GM19351 (cell line): ENCODE measurements at regions not wholly inside any gene's neighbourhood (a gene's known extent, or its start where the extent isn't known, plus 50 kb on each side); places are given as distances from the start of the nearest gene placed in this dataset.

Source experiments
- ATAC-seq: cut with Tn5 transposase; IDR thresholded peaks from one replicate; pipeline ENCODE4 v1.9.1; 2021; ENCODE audit warnings: mild to moderate bottlenecking, moderate library complexity; ENCODE audit not compliant: unreplicated experiment

DNA sequence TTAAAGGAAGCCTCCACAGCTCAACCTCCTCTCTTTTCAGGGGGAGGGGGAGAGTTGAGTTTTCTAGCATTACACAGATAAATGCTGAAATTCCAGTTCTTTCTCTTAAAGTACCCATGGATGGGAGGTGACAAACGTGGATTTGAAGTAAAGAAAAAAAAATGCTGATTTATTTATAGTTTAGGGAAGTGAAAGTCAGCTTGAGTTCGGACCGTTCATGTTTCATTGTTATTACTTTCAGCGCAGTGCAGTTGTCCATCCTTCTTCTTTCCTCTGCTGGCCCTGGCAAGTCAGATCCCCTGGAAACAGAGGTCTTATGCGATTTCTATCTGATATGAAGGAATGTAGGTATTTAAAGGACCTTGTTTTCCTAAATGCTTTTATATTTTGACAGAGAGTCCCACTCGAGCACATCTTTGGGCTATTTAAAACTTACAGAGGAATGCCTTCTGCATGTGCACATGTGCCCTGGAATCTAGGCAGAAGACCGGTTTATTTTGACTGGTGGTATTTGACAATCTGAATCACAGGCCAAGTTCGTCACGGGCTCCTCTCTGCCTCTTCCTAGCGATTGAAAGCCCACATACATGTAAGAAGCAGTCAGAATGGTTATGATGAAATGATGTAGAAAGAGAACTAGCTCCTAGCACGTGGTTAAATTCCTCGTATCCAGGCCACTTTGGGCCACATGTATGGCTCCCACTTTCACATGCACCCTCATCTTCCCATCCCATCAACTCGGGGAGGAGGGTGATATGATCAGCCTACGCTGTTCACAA is 385.2 kb upstream of the KLF4 start:
- ATAC-seq: peak; percentile 76

DNA sequence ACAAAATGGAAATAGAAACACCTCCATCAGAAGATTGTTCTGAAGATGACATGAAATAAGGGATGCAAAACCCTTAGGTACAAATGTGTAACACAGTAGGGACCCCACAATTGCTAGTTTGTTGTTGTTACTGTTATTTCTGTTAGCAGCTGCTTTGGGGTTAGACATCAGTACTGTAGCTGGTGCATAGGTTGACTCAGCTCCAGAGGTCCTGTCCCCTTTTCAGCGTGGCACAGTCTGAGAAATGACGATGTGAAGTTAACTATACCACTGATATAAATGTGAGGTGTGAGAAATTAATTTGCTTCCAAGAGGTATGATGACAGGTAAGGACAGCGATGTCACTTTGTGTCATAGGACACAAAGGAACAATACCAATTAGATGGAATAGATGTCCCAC is 384.6 kb upstream of the KLF4 start:
- peak; percentile 43 for ATAC-seq

GRCh38 chr9:107872457-107873192 is 383.1 kb upstream of the KLF4 start:
- ATAC-seq: no peak

- no peak for ATAC-seq
These were observed 381.5 kb upstream of the KLF4 start for GRCh38 chr9:107870927-107871680.

DNA sequence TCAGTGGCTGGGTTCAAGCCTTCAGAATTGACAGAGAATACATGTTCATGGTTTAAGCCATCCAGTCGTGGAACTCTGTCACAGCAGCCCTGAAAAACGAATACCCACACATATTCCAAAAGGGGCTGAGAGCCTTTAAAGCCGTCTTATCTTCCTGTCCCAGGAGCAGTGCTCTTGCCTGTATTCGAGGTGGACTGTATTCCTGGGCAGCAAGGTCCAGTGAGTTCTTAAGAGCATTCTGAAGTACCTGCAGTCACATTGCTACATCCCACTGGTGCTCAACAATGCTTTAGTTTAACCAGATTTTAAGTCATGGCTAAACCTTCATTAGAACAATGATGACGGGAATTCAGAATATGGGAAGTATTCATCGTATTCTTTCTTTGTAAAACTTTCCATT is 380.7 kb upstream of the KLF4 start:
- ATAC-seq: no peak

- ATAC-seq: no peak
These were observed 379.5 kb upstream of the KLF4 start for GRCh38 chr9:107869111-107869510.

DNA sequence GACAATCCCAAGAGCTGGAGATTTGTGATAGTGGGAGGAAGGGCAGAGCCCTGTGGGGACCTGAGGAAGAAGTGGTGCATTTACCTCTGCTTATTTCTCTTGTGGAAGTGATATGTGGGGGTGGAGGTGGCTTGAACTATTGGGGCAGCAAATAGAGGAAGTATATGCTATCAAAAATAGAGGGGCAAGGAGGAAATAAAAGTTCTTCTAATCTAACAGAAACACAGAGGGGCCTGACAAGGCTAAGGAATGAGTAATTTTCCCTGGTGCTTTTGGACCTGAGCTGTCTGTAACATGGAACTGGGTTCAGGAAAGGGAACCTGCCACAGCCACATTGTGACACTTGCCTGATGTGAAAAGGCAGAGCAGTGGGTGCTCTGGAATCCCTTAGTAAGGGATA is 378.6 kb upstream of the KLF4 start:
- no peak for ATAC-seq

- no peak for ATAC-seq
These were observed 378.2 kb upstream of the KLF4 start for GRCh38 chr9:107867738-107868137.

- no peak for ATAC-seq
These were observed 377.2 kb upstream of the KLF4 start for GRCh38 chr9:107866711-107867311.

- ATAC-seq: no peak
These were observed 373.8 kb upstream of the KLF4 start for GRCh38 chr9:107863396-107863795.

DNA sequence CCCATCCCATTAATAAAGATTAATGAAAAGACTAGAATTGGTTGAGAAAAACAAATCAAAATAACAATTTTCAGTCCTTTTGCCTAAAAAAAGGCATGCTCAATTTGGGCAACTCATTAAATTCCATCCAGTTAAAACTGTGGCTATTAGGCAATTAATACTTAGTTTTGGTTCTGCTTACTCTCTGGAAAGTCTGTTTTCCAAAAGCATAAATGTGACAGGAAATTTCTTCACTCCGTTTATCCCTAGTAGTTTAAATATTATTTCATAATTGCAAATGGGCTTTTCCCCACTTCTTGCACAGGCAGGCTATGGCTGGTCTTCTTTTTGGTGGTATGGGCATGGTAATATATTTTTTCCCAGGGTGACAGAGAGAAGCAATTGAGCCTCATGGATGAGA is 373.3 kb upstream of the KLF4 start:
- no peak for ATAC-seq

DNA sequence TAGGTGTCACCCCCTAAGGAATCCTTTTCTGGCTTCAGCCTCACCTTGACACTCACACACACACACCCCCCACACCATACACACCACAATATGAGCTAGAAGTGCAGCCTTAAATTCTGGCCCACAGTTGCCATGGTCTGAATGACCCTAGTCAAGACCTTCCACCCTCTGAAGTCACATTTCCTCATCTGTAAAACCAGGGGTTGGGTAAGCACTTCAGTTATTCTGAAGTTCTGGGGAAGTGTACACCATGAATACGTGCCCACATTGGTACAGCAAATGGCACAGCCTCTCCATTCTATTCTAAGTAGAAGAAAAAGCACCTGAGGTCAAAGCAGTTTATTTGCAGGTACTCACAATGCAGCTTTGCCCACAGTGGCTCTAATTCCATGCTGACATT is 372.8 kb upstream of the KLF4 start:
- no peak for ATAC-seq

- no peak for ATAC-seq
These were observed 371.5 kb upstream of the KLF4 start for GRCh38 chr9:107861075-107861474.

GRCh38 chr9:107858260-107858659 is 368.7 kb upstream of the KLF4 start:
- ATAC-seq: no peak

GRCh38 chr9:107856633-107857032 is 367.1 kb upstream of the KLF4 start:
- ATAC-seq: no peak

- ATAC-seq: no peak
These were observed 365.6 kb upstream of the KLF4 start for GRCh38 chr9:107855164-107855563.

DNA sequence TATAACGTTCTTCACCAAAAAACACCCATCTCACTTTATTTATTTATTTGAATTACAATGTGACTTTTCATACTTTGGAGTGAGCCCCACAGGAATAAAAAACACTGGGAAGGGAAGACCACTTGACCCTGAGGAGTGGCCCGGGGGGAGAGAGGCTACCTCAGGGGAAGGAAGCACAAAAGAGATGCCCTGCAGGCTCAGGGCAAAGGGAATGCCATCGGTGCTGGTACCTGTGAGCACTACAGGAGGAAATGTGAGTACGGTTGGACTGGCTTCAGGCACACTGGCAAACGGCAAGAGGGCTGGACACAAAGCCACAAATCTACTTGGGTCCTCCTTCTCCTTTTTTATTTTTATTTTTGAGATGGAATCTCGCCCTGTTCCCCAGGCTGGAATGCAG is 363.9 kb upstream of the KLF4 start:
- ATAC-seq: no peak

DNA sequence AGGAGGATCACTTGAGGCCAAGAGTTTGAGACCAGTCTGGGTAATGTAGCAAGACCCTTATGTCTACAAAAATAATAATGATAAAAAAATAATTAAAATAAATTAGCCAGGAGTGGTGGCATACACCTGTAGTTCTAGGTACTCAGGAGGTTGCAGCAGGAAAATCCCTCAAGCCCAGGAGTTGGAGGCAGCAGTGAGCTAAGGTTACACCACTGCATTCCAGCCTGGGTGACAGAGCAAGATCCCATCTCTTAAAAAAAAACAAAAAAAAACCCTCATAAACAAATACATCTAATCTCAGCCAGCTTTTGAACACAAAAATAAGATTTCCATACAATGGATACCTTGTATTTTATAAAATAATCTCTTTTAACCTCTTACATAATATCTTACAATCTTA is 363.3 kb upstream of the KLF4 start:
- no peak for ATAC-seq

DNA sequence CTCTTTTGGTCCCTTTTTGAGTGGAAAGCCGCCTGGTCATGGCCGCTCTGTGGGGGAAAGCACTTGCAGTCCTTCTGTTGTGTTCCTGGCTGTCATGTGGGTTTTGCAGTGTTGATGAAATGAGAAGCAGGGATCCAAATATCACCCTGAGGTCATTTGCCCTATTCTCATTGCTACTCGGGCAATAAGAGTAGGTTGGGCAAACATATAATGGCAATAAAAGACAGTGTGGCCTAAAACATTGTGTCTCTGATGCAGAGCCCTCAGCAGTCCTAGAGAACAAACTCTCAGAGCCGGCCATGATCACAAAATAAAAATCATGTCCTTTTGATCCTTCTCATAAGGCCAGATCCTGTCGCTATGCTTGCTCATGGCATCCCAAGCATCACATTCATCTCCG is 361.1 kb upstream of the KLF4 start:
- no peak for ATAC-seq

DNA sequence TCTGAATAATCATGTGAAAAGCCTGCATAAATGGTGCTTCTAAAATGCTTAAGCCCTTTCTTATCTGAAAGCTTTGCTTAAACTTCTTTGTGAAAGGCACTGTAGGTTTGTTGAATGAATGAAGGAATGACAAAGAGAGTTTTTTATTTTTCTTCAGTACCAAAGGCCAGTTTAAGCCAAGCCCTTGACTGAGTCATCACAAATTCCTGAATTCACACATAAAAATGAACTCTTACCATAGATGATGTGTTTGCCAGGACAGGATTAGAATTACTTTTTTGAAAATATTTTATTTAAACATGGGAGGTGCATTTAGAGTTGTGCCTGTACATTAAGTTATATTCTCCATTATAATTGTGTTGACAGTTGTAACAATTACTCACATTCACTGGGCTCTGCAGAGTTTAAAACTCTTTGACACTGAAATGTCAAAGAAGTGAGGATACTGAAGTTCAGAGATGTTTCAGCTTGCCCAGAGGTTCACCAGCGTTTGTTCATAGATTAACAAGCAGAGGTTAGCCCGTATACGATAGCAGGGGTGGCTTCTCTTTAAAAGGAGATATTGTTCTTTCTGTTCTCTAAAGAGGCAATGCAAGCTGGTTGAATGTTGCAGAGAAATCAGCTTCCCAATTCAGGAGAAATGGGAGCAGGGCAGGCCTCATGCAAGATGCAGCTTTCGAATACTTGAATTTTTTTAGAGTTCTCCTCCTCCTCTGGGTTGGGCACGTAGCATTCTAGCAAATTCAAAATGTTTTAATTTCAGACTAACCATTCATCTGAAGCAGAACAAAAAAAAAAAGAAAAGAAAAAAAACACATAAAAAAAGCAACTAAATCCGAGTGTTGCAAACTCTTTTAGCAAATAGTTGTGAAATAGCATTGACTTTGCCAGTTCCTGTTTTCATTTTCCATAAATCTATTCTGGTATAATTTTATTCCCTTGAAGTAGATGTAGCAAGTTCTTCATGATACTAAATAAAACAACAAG is 358.7 kb upstream of the KLF4 start:
- ATAC-seq: no peak
